Tibial nerve (tissue), 4 donors: ENCODE measurements at regions not wholly inside any gene's neighbourhood (a gene's known extent, or its start where the extent isn't known, plus 50 kb on each side); places are given as distances from the start of the nearest gene placed in this dataset.
"Not testable (repeated sequence)": the region's sequence is repeated elsewhere in the genome, so short reads cannot be mapped to it uniquely, and the experiment has no call there.

Experiments
- DNase-seq, 2 donors: peaks; one replicate each; pipeline ENCODE4 v3.0.0-alpha.2; 2019; ENCODE audit warnings: low spot score in 2 of 2
- H3K27ac ChIP-seq, 4 donors: fragments of 200-600 bp; sonication (generic) in 3 of 4; one replicate each; pipeline ENCODE4 v1.5.1; 2017 to 2019; ENCODE audit warnings: mild to moderate bottlenecking in 1 of 4
- H3K27me3 ChIP-seq, 2 donors: fragments of 200-600 bp; sonication (generic) in 1 of 2; one replicate each; pipeline versions ENCODE4 v1.5.1 to v1.6.0; 2017 to 2019
- H3K36me3 ChIP-seq, 3 donors: fragments of 200-600 bp; sonication (generic); one replicate each; pipeline ENCODE4 v1.5.1; 2018 to 2019
- H3K4me1 ChIP-seq, 4 donors: fragments of 200-600 bp; sonication (generic) in 3 of 4; one replicate each; pipeline ENCODE4 v1.5.1; 2017 to 2019
- H3K4me3 ChIP-seq, 4 donors: fragments of 200-600 bp; sonication (generic) in 3 of 4; one replicate each; pipeline ENCODE4 v1.5.1; 2017 to 2019; ENCODE audit warnings: mild to moderate bottlenecking in 1 of 4, moderate library complexity in 1 of 4
- H3K9me3 ChIP-seq, 4 donors: fragments of 200-600 bp; sonication (generic) in 3 of 4; one replicate each; pipeline ENCODE4 v1.5.1; 2017 to 2019
- CTCF ChIP-seq, 5 experiments: fragments of 200-600 bp in 3 of 5; fragments of 450-650 bp in 2 of 5; sonication (generic) in 3 of 5; IDR thresholded peaks; one replicate each; pipeline ENCODE4 v1.5.1; 2016 to 2019; ENCODE audit warnings: antibody characterized with exemption in 5 of 5, mild to moderate bottlenecking in 3 of 5, moderate library complexity in 2 of 5
- EP300 ChIP-seq, 2 donors: sonication (generic); formaldehyde crosslinking; IDR thresholded peaks; one replicate each; pipeline ENCODE4 v1.6.1; 2017; ENCODE audit warnings: antibody characterized with exemption in 2 of 2, mild to moderate bottlenecking in 1 of 2
- POLR2A ChIP-seq, 2 donors: fragments of 450-650 bp; IDR thresholded peaks; one replicate each; pipeline ENCODE4 v1.6.1; 2017; ENCODE audit warnings: antibody characterized with exemption in 2 of 2, mild to moderate bottlenecking in 2 of 2, moderate library complexity in 2 of 2
- WGBS, 2 donors: methylation state at CpG; one replicate each; pipeline ENCODE4 v1.1.5; 2018; 5-methylcytosine and 5-hydroxymethylcytosine counted together

GRCh38 chr15:70593795-70594194 lies 169.6 kb downstream of the UACA start:
- no peak overlapping the region for H3K27ac ChIP-seq
- H3K9me3 ChIP-seq: peaks cover 0 to 24% (median 3%) of the 10 kb centered on the region in 4 donors
- no peak overlapping the region for H3K4me3 ChIP-seq
- H3K27me3 ChIP-seq: no peaks in the 10 kb centered on the region
- no peak for DNase-seq
- H3K36me3 ChIP-seq: no peaks in the 10 kb centered on the region
- H3K4me1 ChIP-seq: peaks cover 0 to 5% (median 0%) of the 10 kb centered on the region in 4 donors
- TF ChIP-seq EP300 (IDR thresholded peaks at IDR 0.05) (no peak), CTCF (IDR thresholded peaks at IDR 0.05) (no peak), POLR2A (IDR thresholded peaks at IDR 0.05) (no peak)

- no peaks in the 10 kb centered on the region for H3K36me3 ChIP-seq
- H3K4me3 ChIP-seq: no peak overlapping the region
- H3K4me1 ChIP-seq: peaks cover 0 to 10% (median 2%) of the 10 kb centered on the region in 4 donors
- peaks cover 0 to 18% of the 10 kb centered on the region in 2 donors for H3K27me3 ChIP-seq
- H3K9me3 ChIP-seq: peaks cover 0 to 16% (median 3%) of the 10 kb centered on the region in 4 donors
- TF ChIP-seq EP300 (IDR thresholded peaks at IDR 0.05) (no peak), POLR2A (IDR thresholded peaks at IDR 0.05) (no peak), CTCF (IDR thresholded peaks at IDR 0.05) (no peak)
- H3K27ac ChIP-seq: no peak overlapping the region
- DNase-seq: no peak
- WGBS, 2 donors: 63 to 67% methylated on average over 4 of the region's 4 CpGs
These were observed 173.6 kb downstream of the UACA start for GRCh38 chr15:70589728-70590127.

GRCh38 chr15:70589221-70589620 lies 174.1 kb downstream of the UACA start:
- peaks cover 0 to 11% (median 3%) of the 10 kb centered on the region in 4 donors for H3K9me3 ChIP-seq
- H3K27ac ChIP-seq: no peak overlapping the region
- H3K27me3 ChIP-seq: peaks cover 0 to 23% of the 10 kb centered on the region in 2 donors
- TF ChIP-seq CTCF (IDR thresholded peaks at IDR 0.05) (no peak), EP300 (IDR thresholded peaks at IDR 0.05) (no peak), POLR2A (IDR thresholded peaks at IDR 0.05) (no peak)
- peaks cover 0 to 10% (median 2%) of the 10 kb centered on the region in 4 donors for H3K4me1 ChIP-seq
- no peak for DNase-seq
- H3K4me3 ChIP-seq: no peak overlapping the region
- no peaks in the 10 kb centered on the region for H3K36me3 ChIP-seq

GRCh38 chr15:70588613-70589012 lies 174.7 kb downstream of the UACA start:
- TF ChIP-seq EP300 (IDR thresholded peaks at IDR 0.05) (no peak), CTCF (IDR thresholded peaks at IDR 0.05) (no peak), POLR2A (IDR thresholded peaks at IDR 0.05) (no peak)
- 91 to 95% methylated on average over 4 of the region's 4 CpGs for whole genome bisulfite sequencing, 2 donors
- Histone ChIP-seq H3K36me3 (no peaks in the 10 kb centered on the region), H3K4me3 (no peak overlapping the region), H3K4me1 (peaks cover 0 to 10% (median 2%) of the 10 kb centered on the region in 4 donors), H3K27ac (no peak overlapping the region), H3K27me3 (peaks cover 0 to 23% of the 10 kb centered on the region in 2 donors), H3K9me3 (peaks cover 0 to 5% (median 0%) of the 10 kb centered on the region in 4 donors)
- no peak for DNase-seq

- 82 to 88% methylated on average over 10 of the region's 10 CpGs for WGBS, 2 donors
- Histone ChIP-seq H3K4me3 (no peak overlapping the region), H3K36me3 (no peaks in the 10 kb centered on the region), H3K27me3 (peaks cover 0 to 23% of the 10 kb centered on the region in 2 donors), H3K9me3 (no peaks in the 10 kb centered on the region), H3K27ac (no peak overlapping the region), H3K4me1 (peaks cover 0 to 10% (median 2%) of the 10 kb centered on the region in 4 donors)
- no peak for DNase-seq
- TF ChIP-seq EP300 (IDR thresholded peaks at IDR 0.05) (no peak), POLR2A (IDR thresholded peaks at IDR 0.05) (no peak), CTCF (IDR thresholded peaks at IDR 0.05) (no peak)
These were observed 175.3 kb downstream of the UACA start for GRCh38 chr15:70587896-70588567.

- H3K4me3 ChIP-seq, H3K4me1 ChIP-seq, H3K9me3 ChIP-seq, DNase-seq, H3K27ac ChIP-seq, H3K36me3 ChIP-seq: not testable (repeated sequence)
- H3K27me3 ChIP-seq: peaks cover 0 to 23% of the 10 kb centered on the region in 2 donors
- WGBS, 2 donors: 96 to 98% methylated on average over 16 to 28 of the region's 40 CpGs
These were observed 176.2 kb downstream of the UACA start for GRCh38 chr15:70587012-70587634.
